HEK293 (cell line): ENCODE measurements at regions not wholly inside any gene's neighbourhood (a gene's known extent, or its start where the extent isn't known, plus 50 kb on each side); places are given as distances from the start of the nearest gene placed in this dataset.

Source experiments
- CTCF ChIA-PET: fragments of 350-600 bp; formaldehyde crosslinking; extraction: SDS; loops from one replicate; lab custom pipeline; 2021; ENCODE audit warnings: antibody characterized with exemption; lab: Yijun Ruan, JAX
- POLR2A ChIA-PET: fragments of 300-600 bp; formaldehyde crosslinking; extraction: SDS; loops from one replicate; lab custom pipeline; 2020; ENCODE audit warnings: antibody characterized with exemption, inconsistent platforms; lab: Yijun Ruan, JAX
- H3K27ac ChIP-seq: fragments of 200-500 bp; sonication (Bioruptor generic); 2 replicates; pipeline ENCODE4 v1.5.1; 2014; ENCODE audit warnings: low read depth, low read length, control low read depth, inconsistent platforms; ENCODE audit errors: extremely low read depth
- H3K36me3 ChIP-seq, 2 experiments: fragments of 200-500 bp in 1 of 2; sonication (Bioruptor generic) in 1 of 2; 1 replicate in 1 of 2; 2 replicates in 1 of 2; pipeline ENCODE4 v1.5.1; 2014 to 2017; ENCODE audit warnings: inconsistent platforms in 2 of 2, low read length in 2 of 2; ENCODE audit not compliant: control insufficient read depth in 2 of 2, insufficient read depth in 1 of 2
- H3K4me1 ChIP-seq: fragments of 200-500 bp; sonication (Bioruptor generic); 2 replicates; pipeline ENCODE4 v1.5.1; 2014; ENCODE audit warnings: mild to moderate bottlenecking, low read length, inconsistent platforms; ENCODE audit not compliant: control insufficient read depth, insufficient read depth
- H3K4me3 ChIP-seq: 2 replicates; pipeline ENCODE4 v1.5.1; 2011; ENCODE audit warnings: low read depth, mild to moderate bottlenecking, control low read depth, low read length, moderate library complexity
- H3K9me3 ChIP-seq: fragments of 200-500 bp; sonication (Bioruptor generic); 2 replicates; pipeline ENCODE4 v1.5.1; 2014; ENCODE audit warnings: low read depth, low read length, inconsistent platforms; ENCODE audit not compliant: control insufficient read depth, insufficient read depth
- HOXD13 ChIP-seq: sonication (generic); formaldehyde crosslinking; IDR thresholded peaks from 2 replicates; pipeline ENCODE4 v1.8.0; 2022; ENCODE audit warnings: missing genetic modification reagents, borderline replicate concordance
- IKZF3 ChIP-seq: fragments of 450-650 bp; IDR thresholded peaks from 2 replicates; pipeline ENCODE4 v1.5.0; 2018; ENCODE audit warnings: missing biosample characterization, mild to moderate bottlenecking, missing genetic modification characterization, moderate library complexity
- PRDM1 ChIP-seq: fragments of 450-650 bp; formaldehyde crosslinking; IDR thresholded peaks from 2 replicates; pipeline ENCODE4; 2016; ENCODE audit warnings: missing biosample characterization, missing genetic modification characterization
- SP7 ChIP-seq: fragments of 450-650 bp; formaldehyde crosslinking; IDR thresholded peaks from 2 replicates; pipeline ENCODE4 v1.5.1; 2016; ENCODE audit warnings: missing biosample characterization, missing genetic modification characterization
- ZBTB1 ChIP-seq: fragments of 450-650 bp; formaldehyde crosslinking; IDR thresholded peaks from 2 replicates; pipeline ENCODE4 v1.5.1; 2016; ENCODE audit warnings: missing biosample characterization, missing genetic modification characterization
- ZBTB20 ChIP-seq: fragments of 450-650 bp; formaldehyde crosslinking; IDR thresholded peaks from 2 replicates; pipeline ENCODE4 v1.5.1; 2016; ENCODE audit warnings: missing biosample characterization, missing genetic modification characterization
- ZNF132 ChIP-seq: fragments of 450-650 bp; formaldehyde crosslinking; IDR thresholded peaks from 2 replicates; pipeline ENCODE4 v1.5.1; 2017; ENCODE audit warnings: missing biosample characterization, missing genetic modification characterization, borderline replicate concordance
- ZNF140 ChIP-seq: fragments of 450-650 bp; formaldehyde crosslinking; IDR thresholded peaks from 2 replicates; pipeline ENCODE4 v1.5.1; 2016; ENCODE audit warnings: missing biosample characterization, missing genetic modification characterization
- ZNF146 ChIP-seq: fragments of 450-650 bp; formaldehyde crosslinking; IDR thresholded peaks from 2 replicates; pipeline ENCODE4 v1.5.1; 2016; ENCODE audit warnings: missing biosample characterization, missing genetic modification characterization
- ZNF157 ChIP-seq: fragments of 450-650 bp; formaldehyde crosslinking; IDR thresholded peaks from 2 replicates; pipeline ENCODE4 v1.5.1; 2016; ENCODE audit warnings: missing biosample characterization, missing genetic modification characterization
- ZNF184 ChIP-seq: fragments of 450-650 bp; IDR thresholded peaks from 2 replicates; pipeline ENCODE4 v1.5.1; 2018; ENCODE audit warnings: missing biosample characterization, mild to moderate bottlenecking, missing genetic modification characterization
- ZNF211 ChIP-seq: fragments of 450-650 bp; formaldehyde crosslinking; IDR thresholded peaks from 2 replicates; pipeline ENCODE4 v1.5.1; 2016; ENCODE audit warnings: low read depth, missing biosample characterization, missing genetic modification characterization
- ZNF221 ChIP-seq: fragments of 450-650 bp; formaldehyde crosslinking; IDR thresholded peaks from 2 replicates; pipeline ENCODE4 v1.5.1; 2017; ENCODE audit warnings: missing biosample characterization, missing genetic modification characterization, borderline replicate concordance
- ZNF324 ChIP-seq: fragments of 450-650 bp; formaldehyde crosslinking; IDR thresholded peaks from 2 replicates; pipeline ENCODE4 v1.5.1; 2016; ENCODE audit warnings: missing biosample characterization, missing genetic modification characterization
- ZNF366 ChIP-seq: fragments of 450-650 bp; formaldehyde crosslinking; conservative IDR thresholded peaks from 2 replicates; pipeline ENCODE4 v1.5.1; 2016; ENCODE audit warnings: missing biosample characterization, missing genetic modification characterization
- ZNF473 ChIP-seq: fragments of 450-650 bp; formaldehyde crosslinking; IDR thresholded peaks from 2 replicates; pipeline ENCODE4 v1.5.1; 2017; ENCODE audit warnings: missing biosample characterization, missing genetic modification characterization
- ZNF544 ChIP-seq: fragments of 450-650 bp; formaldehyde crosslinking; IDR thresholded peaks from 2 replicates; pipeline ENCODE4 v1.5.0; 2017; ENCODE audit warnings: missing biosample characterization, missing genetic modification characterization
- ZNF548 ChIP-seq: fragments of 450-650 bp; formaldehyde crosslinking; IDR thresholded peaks from 2 replicates; pipeline ENCODE4 v1.5.1; 2016; ENCODE audit warnings: missing biosample characterization, missing genetic modification characterization
- ZNF560 ChIP-seq: fragments of 450-650 bp; formaldehyde crosslinking; IDR thresholded peaks from 2 replicates; pipeline ENCODE4 v1.5.1; 2017; ENCODE audit warnings: missing biosample characterization, missing genetic modification characterization, borderline replicate concordance
- ZNF621 ChIP-seq: fragments of 450-650 bp; formaldehyde crosslinking; IDR thresholded peaks from 2 replicates; pipeline ENCODE4 v1.5.1; 2017; ENCODE audit warnings: missing biosample characterization, missing genetic modification characterization
- ZNF624 ChIP-seq: fragments of 450-650 bp; formaldehyde crosslinking; IDR thresholded peaks from 2 replicates; pipeline ENCODE4 v1.5.1; 2017; ENCODE audit warnings: missing biosample characterization, missing genetic modification characterization
- ZNF664 ChIP-seq: fragments of 450-650 bp; formaldehyde crosslinking; IDR thresholded peaks from 2 replicates; pipeline ENCODE4 v1.5.1; 2016; ENCODE audit warnings: missing biosample characterization, missing genetic modification characterization
- ZNF776 ChIP-seq: fragments of 450-650 bp; formaldehyde crosslinking; IDR thresholded peaks from 2 replicates; pipeline ENCODE4 v1.5.0; 2017; ENCODE audit warnings: missing biosample characterization, missing genetic modification characterization, borderline replicate concordance
- ZNF830 ChIP-seq: fragments of 450-650 bp; IDR thresholded peaks from 2 replicates; pipeline ENCODE4 v1.5.0; 2018; ENCODE audit warnings: missing biosample characterization, missing genetic modification characterization, low read depth, mild to moderate bottlenecking, moderate library complexity
- ZSCAN23 ChIP-seq: fragments of 450-650 bp; formaldehyde crosslinking; IDR thresholded peaks from 2 replicates; pipeline ENCODE4 v1.5.1; 2016; ENCODE audit warnings: missing biosample characterization, missing genetic modification characterization
- TF ChIP-seq, protein P1 (sequence below): IDR thresholded peaks from 2 replicates; pipeline ENCODE4 v1.6.1; 2011; ENCODE audit warnings: mild to moderate bottlenecking, low read depth, low read length, borderline replicate concordance
- TF ChIP-seq, protein P2 (sequence below): fragments of 450-650 bp; formaldehyde crosslinking; IDR thresholded peaks from 2 replicates; pipeline ENCODE4 v1.5.1; 2016; ENCODE audit warnings: missing biosample characterization, missing genetic modification characterization, borderline replicate concordance
- TF ChIP-seq, protein P3 (sequence below): fragments of 450-650 bp; formaldehyde crosslinking; IDR thresholded peaks from 2 replicates; pipeline ENCODE4 v1.5.1; 2016; ENCODE audit warnings: missing biosample characterization, missing genetic modification characterization
- TF ChIP-seq, protein P4 (sequence below): sonication (generic); formaldehyde crosslinking; IDR thresholded peaks from 2 replicates; pipeline ENCODE4 v1.8.1; 2022; ENCODE audit warnings: mild to moderate bottlenecking, moderate library complexity, missing genetic modification reagents
- TF ChIP-seq, protein P5 (sequence below): fragments of 450-650 bp; formaldehyde crosslinking; IDR thresholded peaks from 2 replicates; pipeline ENCODE4 v1.5.1; 2016; ENCODE audit warnings: missing biosample characterization, missing genetic modification characterization
- TF ChIP-seq, protein P6 (sequence below): fragments of 450-650 bp; formaldehyde crosslinking; IDR thresholded peaks from 2 replicates; pipeline ENCODE4 v1.5.1; 2017; ENCODE audit warnings: missing biosample characterization, missing genetic modification characterization

DNA sequence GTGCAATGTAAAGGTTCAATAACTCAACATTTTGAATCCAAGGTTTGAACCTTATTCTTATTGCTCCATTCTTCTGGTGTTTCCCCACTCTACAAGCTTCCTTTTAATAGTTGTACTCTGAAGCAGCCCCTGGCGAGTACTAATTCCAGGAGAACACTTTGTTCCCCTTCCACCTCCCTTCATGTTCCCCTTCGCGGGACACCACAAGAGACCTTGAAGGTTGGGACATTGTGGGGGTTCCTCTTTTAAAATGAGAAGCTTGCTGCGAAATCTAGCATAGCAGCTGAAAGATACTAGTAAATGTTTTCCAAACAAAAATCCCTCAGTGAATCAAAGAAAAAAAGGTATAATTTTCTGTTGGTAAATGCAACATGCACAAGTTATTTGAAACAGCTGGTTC is 626.3 kb upstream of the LRRC4C start:
- no peak overlapping the region for H3K27ac ChIP-seq
- TF ChIP-seq ZNF146 = no peak
- no peak for TF ChIP-seq ZNF830 (tag by site-specific recombination)
- no peak for TF ChIP-seq ZNF324
- TF ChIP-seq ZBTB1 (tag by site-specific recombination) = no peak
- TF ChIP-seq ZNF560 = no peak
- no peak for TF ChIP-seq ZNF221
- TF ChIP-seq, protein P1, sequence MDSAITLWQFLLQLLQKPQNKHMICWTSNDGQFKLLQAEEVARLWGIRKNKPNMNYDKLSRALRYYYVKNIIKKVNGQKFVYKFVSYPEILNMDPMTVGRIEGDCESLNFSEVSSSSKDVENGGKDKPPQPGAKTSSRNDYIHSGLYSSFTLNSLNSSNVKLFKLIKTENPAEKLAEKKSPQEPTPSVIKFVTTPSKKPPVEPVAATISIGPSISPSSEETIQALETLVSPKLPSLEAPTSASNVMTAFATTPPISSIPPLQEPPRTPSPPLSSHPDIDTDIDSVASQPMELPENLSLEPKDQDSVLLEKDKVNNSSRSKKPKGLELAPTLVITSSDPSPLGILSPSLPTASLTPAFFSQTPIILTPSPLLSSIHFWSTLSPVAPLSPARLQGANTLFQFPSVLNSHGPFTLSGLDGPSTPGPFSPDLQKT = no peak
- TF ChIP-seq, protein P2, sequence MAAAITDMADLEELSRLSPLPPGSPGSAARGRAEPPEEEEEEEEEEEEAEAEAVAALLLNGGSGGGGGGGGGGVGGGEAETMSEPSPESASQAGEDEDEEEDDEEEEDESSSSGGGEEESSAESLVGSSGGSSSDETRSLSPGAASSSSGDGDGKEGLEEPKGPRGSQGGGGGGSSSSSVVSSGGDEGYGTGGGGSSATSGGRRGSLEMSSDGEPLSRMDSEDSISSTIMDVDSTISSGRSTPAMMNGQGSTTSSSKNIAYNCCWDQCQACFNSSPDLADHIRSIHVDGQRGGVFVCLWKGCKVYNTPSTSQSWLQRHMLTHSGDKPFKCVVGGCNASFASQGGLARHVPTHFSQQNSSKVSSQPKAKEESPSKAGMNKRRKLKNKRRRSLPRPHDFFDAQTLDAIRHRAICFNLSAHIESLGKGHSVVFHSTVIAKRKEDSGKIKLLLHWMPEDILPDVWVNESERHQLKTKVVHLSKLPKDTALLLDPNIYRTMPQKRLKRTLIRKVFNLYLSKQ (tag by site-specific recombination) = no peak
- no peak for TF ChIP-seq ZNF473 (tag by site-specific recombination)
- TF ChIP-seq ZNF140 (tag by site-specific recombination) = no peak
- TF ChIP-seq HOXD13 (CRISPR knock-in tag) = no peak
- TF ChIP-seq, protein P3, sequence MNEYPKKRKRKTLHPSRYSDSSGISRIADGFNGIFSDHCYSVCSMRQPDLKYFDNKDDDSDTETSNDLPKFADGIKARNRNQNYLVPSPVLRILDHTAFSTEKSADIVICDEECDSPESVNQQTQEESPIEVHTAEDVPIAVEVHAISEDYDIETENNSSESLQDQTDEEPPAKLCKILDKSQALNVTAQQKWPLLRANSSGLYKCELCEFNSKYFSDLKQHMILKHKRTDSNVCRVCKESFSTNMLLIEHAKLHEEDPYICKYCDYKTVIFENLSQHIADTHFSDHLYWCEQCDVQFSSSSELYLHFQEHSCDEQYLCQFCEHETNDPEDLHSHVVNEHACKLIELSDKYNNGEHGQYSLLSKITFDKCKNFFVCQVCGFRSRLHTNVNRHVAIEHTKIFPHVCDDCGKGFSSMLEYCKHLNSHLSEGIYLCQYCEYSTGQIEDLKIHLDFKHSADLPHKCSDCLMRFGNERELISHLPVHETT (tag by site-specific recombination) = no peak
- TF ChIP-seq, all 188 proteins: peak for 0

DNA sequence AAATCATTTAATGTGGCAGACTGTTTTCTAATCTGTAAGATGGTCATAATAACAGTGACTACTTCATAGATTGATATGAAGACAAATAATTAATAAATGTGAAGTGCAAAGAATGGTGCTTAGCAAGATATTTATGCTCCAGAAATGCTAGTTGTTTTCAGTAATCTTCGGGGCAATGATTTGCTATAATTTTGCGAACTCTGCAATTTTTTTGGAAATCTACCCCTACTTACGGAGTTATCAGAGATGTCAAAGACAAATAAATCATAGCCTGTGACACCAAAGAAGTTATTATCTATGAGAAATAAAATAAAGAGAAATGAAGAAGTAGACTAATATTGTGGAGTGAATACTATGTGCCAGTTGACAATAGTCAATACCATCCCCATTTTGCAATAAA is 634.1 kb upstream of the LRRC4C start:
- no peaks in the 10 kb centered on the region for H3K9me3 ChIP-seq

More for the DNA sequence above, 626.3 kb upstream of the LRRC4C start:
- no peaks in the 10 kb centered on the region for H3K4me1 ChIP-seq
- no peaks in the 10 kb centered on the region for H3K9me3 ChIP-seq
- POLR2A ChIA-PET = no interaction called here
- no peak overlapping the region for H3K4me3 ChIP-seq
- H3K36me3 ChIP-seq = no peaks in the 10 kb centered on the region
- CTCF ChIA-PET = interaction anchor here (0.6 to 0.7 kb wide), 2 partner anchors 65 to 216 kb away, joined by 3 to 4 read pairs; no protein-coding TSS in a partner anchor

DNA sequence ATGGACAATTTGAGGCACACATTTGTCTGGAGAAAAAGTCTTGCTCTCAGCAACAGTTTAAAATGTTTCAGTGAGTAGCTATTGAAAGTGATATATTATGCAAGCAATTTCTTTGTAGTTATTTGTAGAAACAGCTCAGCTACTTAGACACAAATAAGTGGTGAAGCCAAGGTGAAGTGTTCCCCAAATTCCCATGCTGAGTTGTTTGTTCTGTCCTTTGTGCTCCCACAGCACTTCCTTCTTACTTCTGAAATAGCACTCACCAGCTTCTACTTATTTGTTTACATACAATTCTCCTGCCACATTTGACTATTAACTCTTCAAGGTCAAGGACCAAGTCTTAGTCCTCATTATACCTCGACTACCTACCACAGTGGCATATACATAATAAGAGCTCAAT is 638.6 kb upstream of the LRRC4C start:
- no peaks in the 10 kb centered on the region for H3K36me3 ChIP-seq
- no peaks in the 10 kb centered on the region for H3K9me3 ChIP-seq
- H3K4me3 ChIP-seq = no peak overlapping the region
- POLR2A ChIA-PET = no interaction called here
- H3K27ac ChIP-seq = no peak overlapping the region
- H3K4me1 ChIP-seq = no peaks in the 10 kb centered on the region
- CTCF ChIA-PET = no interaction called here
- no peak for TF ChIP-seq SP7 (tag by site-specific recombination)
- TF ChIP-seq ZBTB20 (tag by site-specific recombination) = no peak
- no peak for TF ChIP-seq ZNF324
- TF ChIP-seq ZNF664 (tag by site-specific recombination) = no peak
- TF ChIP-seq, protein P4, sequence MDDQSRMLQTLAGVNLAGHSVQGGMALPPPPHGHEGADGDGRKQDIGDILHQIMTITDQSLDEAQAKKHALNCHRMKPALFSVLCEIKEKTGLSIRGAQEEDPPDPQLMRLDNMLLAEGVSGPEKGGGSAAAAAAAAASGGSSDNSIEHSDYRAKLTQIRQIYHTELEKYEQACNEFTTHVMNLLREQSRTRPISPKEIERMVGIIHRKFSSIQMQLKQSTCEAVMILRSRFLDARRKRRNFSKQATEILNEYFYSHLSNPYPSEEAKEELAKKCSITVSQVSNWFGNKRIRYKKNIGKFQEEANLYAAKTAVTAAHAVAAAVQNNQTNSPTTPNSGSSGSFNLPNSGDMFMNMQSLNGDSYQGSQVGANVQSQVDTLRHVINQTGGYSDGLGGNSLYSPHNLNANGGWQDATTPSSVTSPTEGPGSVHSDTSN (CRISPR knock-in tag) = no peak
- no peak for TF ChIP-seq ZSCAN23 (tag by site-specific recombination)
- TF ChIP-seq, protein P5, sequence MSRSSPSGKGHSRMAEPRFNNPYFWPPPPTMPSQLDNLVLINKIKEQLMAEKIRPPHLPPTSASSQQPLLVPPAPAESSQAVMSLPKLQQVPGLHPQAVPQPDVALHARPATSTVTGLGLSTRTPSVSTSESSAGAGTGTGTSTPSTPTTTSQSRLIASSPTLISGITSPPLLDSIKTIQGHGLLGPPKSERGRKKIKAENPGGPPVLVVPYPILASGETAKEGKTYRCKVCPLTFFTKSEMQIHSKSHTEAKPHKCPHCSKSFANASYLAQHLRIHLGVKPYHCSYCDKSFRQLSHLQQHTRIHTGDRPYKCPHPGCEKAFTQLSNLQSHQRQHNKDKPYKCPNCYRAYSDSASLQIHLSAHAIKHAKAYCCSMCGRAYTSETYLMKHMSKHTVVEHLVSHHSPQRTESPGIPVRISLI = no peak
- no peak for TF ChIP-seq PRDM1 (tag by site-specific recombination)
- TF ChIP-seq ZNF776 (tag by site-specific recombination) = no peak
- TF ChIP-seq IKZF3 (tag by site-specific recombination) = no peak
- no peak for TF ChIP-seq ZNF548 (tag by site-specific recombination)

More for the DNA sequence above, 634.1 kb upstream of the LRRC4C start:
- no peaks in the 10 kb centered on the region for H3K36me3 ChIP-seq
- ChIA-PET CTCF (no interaction called here), POLR2A (no interaction called here)
- H3K4me1 ChIP-seq = no peaks in the 10 kb centered on the region
- TF ChIP-seq, protein P6, sequence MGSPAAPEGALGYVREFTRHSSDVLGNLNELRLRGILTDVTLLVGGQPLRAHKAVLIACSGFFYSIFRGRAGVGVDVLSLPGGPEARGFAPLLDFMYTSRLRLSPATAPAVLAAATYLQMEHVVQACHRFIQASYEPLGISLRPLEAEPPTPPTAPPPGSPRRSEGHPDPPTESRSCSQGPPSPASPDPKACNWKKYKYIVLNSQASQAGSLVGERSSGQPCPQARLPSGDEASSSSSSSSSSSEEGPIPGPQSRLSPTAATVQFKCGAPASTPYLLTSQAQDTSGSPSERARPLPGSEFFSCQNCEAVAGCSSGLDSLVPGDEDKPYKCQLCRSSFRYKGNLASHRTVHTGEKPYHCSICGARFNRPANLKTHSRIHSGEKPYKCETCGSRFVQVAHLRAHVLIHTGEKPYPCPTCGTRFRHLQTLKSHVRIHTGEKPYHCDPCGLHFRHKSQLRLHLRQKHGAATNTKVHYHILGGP (tag by site-specific recombination) = no peak
- TF ChIP-seq ZNF366 (tag by site-specific recombination) (no peak), ZNF624 (no peak), ZNF621 (no peak), ZNF211 (tag by site-specific recombination) (no peak), ZNF544 (tag by site-specific recombination) (no peak), ZNF132 (tag by site-specific recombination) (no peak), ZNF184 (tag by site-specific recombination) (no peak), ZNF157 (tag by site-specific recombination) (no peak)
- H3K27ac ChIP-seq = no peak overlapping the region
- no peak overlapping the region for H3K4me3 ChIP-seq
